ENCODE measurements at regions not wholly inside any gene's neighbourhood (a gene's known extent, or its start where the extent isn't known, plus 50 kb on each side); places are given as distances from the start of the nearest gene placed in this dataset.
"Not testable (repeated sequence)": the region's sequence is repeated elsewhere in the genome, so short reads cannot be mapped to it uniquely, and the experiment has no call there.

DNA sequence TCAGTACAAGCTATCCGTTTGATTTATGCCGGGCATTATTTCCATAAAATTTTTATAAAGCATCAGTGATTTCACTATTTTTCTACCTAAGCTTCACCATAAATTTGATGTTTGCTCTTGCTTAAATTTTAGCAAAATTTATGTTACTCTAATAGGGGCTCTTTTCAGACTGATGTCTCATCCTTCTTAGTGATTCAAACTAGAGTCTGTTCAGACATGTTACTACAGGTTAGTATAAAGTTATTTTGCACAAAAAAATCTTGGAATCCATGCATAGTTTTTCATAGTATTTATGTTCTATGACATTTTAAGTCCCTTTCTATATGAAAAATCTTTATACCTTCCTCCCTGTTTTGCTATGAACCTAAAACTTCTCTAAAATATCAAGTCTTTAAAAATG is 1151.9 kb downstream of the SLITRK5 start:
- H3K4me1 ChIP-seq: no peaks in the 10 kb centered on the region
- H3K27me3 ChIP-seq: no peaks in the 10 kb centered on the region
- ATAC-seq: no peak
- TF ChIP-seq, protein P1, sequence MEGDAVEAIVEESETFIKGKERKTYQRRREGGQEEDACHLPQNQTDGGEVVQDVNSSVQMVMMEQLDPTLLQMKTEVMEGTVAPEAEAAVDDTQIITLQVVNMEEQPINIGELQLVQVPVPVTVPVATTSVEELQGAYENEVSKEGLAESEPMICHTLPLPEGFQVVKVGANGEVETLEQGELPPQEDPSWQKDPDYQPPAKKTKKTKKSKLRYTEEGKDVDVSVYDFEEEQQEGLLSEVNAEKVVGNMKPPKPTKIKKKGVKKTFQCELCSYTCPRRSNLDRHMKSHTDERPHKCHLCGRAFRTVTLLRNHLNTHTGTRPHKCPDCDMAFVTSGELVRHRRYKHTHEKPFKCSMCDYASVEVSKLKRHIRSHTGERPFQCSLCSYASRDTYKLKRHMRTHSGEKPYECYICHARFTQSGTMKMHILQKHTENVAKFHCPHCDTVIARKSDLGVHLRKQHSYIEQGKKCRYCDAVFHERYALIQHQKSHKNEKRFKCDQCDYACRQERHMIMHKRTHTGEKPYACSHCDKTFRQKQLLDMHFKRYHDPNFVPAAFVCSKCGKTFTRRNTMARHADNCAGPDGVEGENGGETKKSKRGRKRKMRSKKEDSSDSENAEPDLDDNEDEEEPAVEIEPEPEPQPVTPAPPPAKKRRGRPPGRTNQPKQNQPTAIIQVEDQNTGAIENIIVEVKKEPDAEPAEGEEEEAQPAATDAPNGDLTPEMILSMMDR (IDR thresholded peaks at IDR 0.05): no peak
- H3K9me3 ChIP-seq: peaks cover 0 to 10% (median 0%) of the 10 kb centered on the region in 11 donors
- 85 to 93% methylated on average over 2 of the region's 2 CpGs for WGBS, 2 donors
- H3K36me3 ChIP-seq: no peaks in the 10 kb centered on the region
- no peak overlapping the region for H3K27ac ChIP-seq
- no peak for DNase-seq
- no peak overlapping the region for H3K4me3 ChIP-seq
- intact Hi-C loops (cut with DNase I): no loop called here

DNA sequence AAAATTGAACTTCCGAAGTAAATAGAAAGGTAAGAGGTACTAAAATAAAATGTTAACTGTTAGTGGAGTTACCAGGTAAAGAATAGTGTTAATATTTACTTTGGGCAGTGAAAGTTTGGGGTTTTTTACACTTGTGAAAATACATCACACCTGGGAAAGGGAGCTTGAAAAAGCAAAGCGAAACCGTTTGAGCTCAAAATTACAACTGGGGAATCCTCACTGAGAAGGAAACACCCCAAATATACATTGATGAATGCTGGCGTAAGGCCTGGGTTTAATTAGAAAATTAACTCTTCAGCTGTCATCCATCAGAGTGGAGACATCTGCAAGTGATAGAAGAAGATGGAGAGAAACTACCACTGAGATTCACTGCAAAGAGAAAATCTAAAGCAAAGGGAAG is 1153.0 kb downstream of the SLITRK5 start:
- H3K27ac ChIP-seq: no peak overlapping the region
- no peaks in the 10 kb centered on the region for H3K36me3 ChIP-seq
- DNase-seq (no peak), ATAC-seq (no peak)
- no peaks in the 10 kb centered on the region for H3K27me3 ChIP-seq
- no peak overlapping the region for H3K4me3 ChIP-seq
- no peaks in the 10 kb centered on the region for H3K4me1 ChIP-seq
- WGBS, 2 donors: 67 to 80% methylated on average over 4 of the region's 4 CpGs
- TF ChIP-seq, protein P1 (IDR thresholded peaks at IDR 0.05): no peak
- intact Hi-C loops (cut with DNase I): no loop called here
- peaks cover 0 to 21% (median 0%) of the 10 kb centered on the region in 11 donors for H3K9me3 ChIP-seq

DNA sequence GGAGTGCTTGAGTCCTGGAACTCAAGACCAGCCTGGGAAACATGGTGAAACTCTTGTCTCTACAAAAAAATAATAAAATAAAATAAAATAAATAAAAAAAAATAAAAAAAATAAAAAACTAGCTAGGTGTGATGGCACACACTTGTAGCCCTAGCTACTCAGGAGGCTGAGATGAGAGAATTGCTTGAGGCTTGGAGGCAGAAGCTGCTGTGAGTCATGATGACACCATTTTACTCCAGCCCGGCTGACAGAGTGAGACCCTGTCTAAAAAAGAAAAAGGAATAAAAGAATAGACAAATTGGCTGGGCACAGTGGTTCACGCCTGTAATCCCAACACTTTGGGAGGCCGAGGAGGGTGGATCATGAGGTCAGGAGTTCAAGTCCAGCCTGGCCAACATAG is 1168.9 kb downstream of the SLITRK5 start:
- intact Hi-C loops (cut with DNase I): no loop called here
- ATAC-seq (no peak), DNase-seq (no peak)
- 88 to 93% methylated on average over 3 of the region's 3 CpGs for WGBS, 2 donors
- no peaks in the 10 kb centered on the region for H3K27me3 ChIP-seq
- H3K4me3 ChIP-seq: no peak overlapping the region
- no peak overlapping the region for H3K27ac ChIP-seq
- H3K36me3 ChIP-seq: no peaks in the 10 kb centered on the region
- H3K4me1 ChIP-seq: no peaks in the 10 kb centered on the region
- TF ChIP-seq, protein P1 (IDR thresholded peaks at IDR 0.05): no peak
- H3K9me3 ChIP-seq: no peaks in the 10 kb centered on the region

GRCh38 chr13:88852293-88852692 is 1181.1 kb downstream of the SLITRK5 start:
- intact Hi-C loops (cut with DNase I): not testable (repeated sequence)
- WGBS, 2 donors: 88 to 89% methylated on average over 6 of the region's 6 CpGs

DNA sequence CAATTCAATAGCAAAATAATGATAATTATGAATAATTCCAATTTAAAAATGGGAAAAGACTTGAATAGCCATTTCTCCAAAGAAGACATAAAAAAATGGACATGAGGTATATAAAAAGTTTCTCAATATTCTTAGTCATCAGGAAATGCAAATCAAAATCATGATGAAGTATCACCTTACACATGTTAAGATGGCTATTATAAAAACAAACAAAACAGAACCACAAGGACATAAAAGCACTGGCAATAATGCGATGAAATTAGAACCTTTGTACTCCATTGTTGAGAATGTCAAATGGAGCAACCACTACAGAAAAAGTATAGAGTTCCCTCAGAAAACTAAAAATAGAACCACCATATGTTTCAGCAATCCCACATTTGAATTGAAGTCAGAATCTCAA is 1186.1 kb downstream of the SLITRK5 start:
- H3K9me3 ChIP-seq: peaks cover 0 to 14% (median 0%) of the 10 kb centered on the region in 11 donors
- H3K4me3 ChIP-seq: no peak overlapping the region
- ATAC-seq (no peak), DNase-seq (no peak)
- no peaks in the 10 kb centered on the region for H3K4me1 ChIP-seq
- intact Hi-C loops (cut with DNase I): no loop called here
- 95 to 100% methylated on average over 1 of the region's 1 CpG for WGBS, 2 donors
- H3K27me3 ChIP-seq: no peaks in the 10 kb centered on the region
- H3K36me3 ChIP-seq: no peaks in the 10 kb centered on the region
- no peak overlapping the region for H3K27ac ChIP-seq
- TF ChIP-seq, protein P1 (IDR thresholded peaks at IDR 0.05): no peak

More at GRCh38 chr13:88852293-88852692, 1181.1 kb downstream of the SLITRK5 start:
- H3K4me3 ChIP-seq, DNase-seq, H3K27ac ChIP-seq, H3K27me3 ChIP-seq, H3K36me3 ChIP-seq, H3K4me1 ChIP-seq, ATAC-seq: not testable (repeated sequence)
- peaks cover 0 to 25% (median 0%) of the 10 kb centered on the region in 11 donors for H3K9me3 ChIP-seq

Measured in heart right ventricle (tissue), 16 donors.